ENCODE measurements at regions not wholly inside any gene's neighbourhood (a gene's known extent, or its start where the extent isn't known, plus 50 kb on each side); places are given as distances from the start of the nearest gene placed in this dataset.

DNA sequence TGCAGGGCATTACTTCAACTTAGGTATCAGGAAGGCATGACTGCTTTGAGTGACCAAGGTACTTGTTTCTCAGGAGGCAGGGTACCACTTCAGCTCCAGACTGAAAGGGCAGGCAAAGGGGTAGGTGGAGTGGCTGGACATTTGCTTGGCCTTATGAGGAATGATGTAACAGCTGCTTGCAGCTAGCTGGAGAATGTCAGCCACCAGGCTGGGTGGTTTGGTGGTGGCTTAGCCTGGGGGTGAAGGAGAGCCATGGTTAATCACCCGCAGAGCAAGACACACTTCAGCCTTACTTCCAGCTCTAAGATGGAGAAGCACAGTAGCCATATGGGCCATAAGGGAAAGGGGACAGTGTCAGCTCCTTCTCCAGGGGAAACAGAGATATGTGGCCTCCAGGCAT, 146.1 kb downstream of the APIP start:
- TF ChIP-seq NFIC (IDR thresholded peaks at IDR 0.05) = no peak
- no peak for TF ChIP-seq CEBPB (IDR thresholded peaks at IDR 0.05)
- TF ChIP-seq, protein P1, sequence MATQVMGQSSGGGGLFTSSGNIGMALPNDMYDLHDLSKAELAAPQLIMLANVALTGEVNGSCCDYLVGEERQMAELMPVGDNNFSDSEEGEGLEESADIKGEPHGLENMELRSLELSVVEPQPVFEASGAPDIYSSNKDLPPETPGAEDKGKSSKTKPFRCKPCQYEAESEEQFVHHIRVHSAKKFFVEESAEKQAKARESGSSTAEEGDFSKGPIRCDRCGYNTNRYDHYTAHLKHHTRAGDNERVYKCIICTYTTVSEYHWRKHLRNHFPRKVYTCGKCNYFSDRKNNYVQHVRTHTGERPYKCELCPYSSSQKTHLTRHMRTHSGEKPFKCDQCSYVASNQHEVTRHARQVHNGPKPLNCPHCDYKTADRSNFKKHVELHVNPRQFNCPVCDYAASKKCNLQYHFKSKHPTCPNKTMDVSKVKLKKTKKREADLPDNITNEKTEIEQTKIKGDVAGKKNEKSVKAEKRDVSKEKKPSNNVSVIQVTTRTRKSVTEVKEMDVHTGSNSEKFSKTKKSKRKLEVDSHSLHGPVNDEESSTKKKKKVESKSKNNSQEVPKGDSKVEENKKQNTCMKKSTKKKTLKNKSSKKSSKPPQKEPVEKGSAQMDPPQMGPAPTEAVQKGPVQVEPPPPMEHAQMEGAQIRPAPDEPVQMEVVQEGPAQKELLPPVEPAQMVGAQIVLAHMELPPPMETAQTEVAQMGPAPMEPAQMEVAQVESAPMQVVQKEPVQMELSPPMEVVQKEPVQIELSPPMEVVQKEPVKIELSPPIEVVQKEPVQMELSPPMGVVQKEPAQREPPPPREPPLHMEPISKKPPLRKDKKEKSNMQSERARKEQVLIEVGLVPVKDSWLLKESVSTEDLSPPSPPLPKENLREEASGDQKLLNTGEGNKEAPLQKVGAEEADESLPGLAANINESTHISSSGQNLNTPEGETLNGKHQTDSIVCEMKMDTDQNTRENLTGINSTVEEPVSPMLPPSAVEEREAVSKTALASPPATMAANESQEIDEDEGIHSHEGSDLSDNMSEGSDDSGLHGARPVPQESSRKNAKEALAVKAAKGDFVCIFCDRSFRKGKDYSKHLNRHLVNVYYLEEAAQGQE (IDR thresholded peaks at IDR 0.05; ENCODE audit: low read depth) = no peak

DNA sequence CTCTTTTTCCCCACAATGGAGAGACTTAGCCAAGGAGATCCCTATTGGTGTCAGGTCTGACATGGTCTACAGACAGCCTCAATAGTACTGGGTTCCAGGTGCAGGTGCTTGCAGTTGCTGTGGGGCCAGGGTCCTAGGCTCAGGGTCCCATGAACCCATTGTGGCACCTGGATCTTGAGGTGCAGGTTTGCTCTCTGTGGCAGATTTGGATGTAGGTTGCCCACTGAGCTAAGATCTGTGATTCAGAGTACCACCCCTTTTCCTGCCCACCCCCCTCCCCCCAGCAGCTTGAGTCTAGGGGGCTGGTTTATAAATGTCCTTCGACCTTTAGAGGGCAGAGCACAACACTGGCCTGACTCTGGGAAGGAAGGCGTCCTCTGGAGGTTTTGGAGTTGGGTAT, 147.0 kb downstream of the APIP start:
- TF ChIP-seq, protein P1 (IDR thresholded peaks at IDR 0.05; ENCODE audit: low read depth) = no peak
- TF ChIP-seq ZBTB7A (IDR thresholded peaks at IDR 0.05; ENCODE audit: low read depth) (no peak), NFIC (IDR thresholded peaks at IDR 0.05) (no peak), TEAD4 (IDR thresholded peaks at IDR 0.05) (no peak), YY1 (IDR thresholded peaks at IDR 0.05; ENCODE audit: low read depth) (no peak), EP300 (IDR thresholded peaks at IDR 0.05; ENCODE audit: borderline replicate concordance) (no peak), CEBPB (IDR thresholded peaks at IDR 0.05) (no peak), RAD21 (IDR thresholded peaks at IDR 0.05; ENCODE audit: low read depth) (no peak), CREB1 (IDR thresholded peaks at IDR 0.05; ENCODE audit: low read depth) (no peak), FOXM1 (IDR thresholded peaks at IDR 0.05; ENCODE audit: borderline replicate concordance, low read depth) (no peak), MAX (IDR thresholded peaks at IDR 0.05) (no peak), TCF12 (IDR thresholded peaks at IDR 0.05; ENCODE audit: low read depth) (no peak), EGR1 (IDR thresholded peaks at IDR 0.05) (no peak), TAF1 (IDR thresholded peaks at IDR 0.05; ENCODE audit: low read depth) (no peak)
- TF ChIP-seq, protein P2, sequence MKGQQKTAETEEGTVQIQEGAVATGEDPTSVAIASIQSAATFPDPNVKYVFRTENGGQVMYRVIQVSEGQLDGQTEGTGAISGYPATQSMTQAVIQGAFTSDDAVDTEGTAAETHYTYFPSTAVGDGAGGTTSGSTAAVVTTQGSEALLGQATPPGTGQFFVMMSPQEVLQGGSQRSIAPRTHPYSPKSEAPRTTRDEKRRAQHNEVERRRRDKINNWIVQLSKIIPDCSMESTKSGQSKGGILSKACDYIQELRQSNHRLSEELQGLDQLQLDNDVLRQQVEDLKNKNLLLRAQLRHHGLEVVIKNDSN (IDR thresholded peaks at IDR 0.05) = no peak

DNA sequence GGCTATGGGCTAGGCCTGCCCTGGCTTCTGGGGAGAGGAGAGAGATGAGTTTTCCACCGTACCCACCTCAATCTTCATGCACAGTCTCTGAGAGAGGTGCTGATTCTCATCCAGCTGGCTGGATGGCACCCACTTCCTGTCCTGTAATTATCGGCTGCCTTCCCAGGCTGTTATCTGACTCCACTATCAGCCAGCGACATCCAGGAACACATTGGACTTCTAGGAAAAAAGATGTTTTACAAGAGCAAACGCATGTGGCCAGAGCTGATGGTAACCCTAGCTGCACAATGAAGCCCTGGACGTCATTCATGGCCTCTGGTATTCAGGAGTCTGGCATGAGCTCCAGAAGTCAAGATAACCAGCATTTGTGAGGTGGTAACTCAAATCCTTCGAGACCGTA, 137.4 kb downstream of the EHF start:
- TF ChIP-seq YY1 (IDR thresholded peaks at IDR 0.05; ENCODE audit: low read depth) = no peak

DNA sequence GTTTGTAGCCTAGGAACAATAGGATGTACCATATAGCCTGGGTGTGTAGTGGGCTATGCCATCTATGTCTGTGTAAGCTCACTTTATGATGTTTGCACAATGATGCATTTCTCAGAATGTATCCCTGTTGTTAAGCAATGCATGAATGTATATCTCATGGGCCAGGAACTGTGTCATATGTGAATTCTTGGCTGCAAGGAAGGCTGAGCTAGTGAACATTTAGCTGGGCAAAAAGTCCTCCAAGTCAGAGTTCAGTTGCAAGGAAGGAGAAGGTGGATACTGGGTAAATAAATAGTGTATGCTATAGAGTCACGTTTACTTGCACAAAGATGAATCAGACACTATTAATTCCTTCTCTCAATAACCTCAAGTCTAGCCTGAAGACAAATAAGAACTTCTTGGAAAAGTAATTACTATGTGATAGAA, 136.1 kb downstream of the EHF start:
- TF ChIP-seq EGR1 (IDR thresholded peaks at IDR 0.05) (no peak), TAF1 (IDR thresholded peaks at IDR 0.05; ENCODE audit: low read depth) (no peak), EP300 (IDR thresholded peaks at IDR 0.05; ENCODE audit: borderline replicate concordance) (no peak)

GRCh38 chr11:34756591-34756990, 135.7 kb downstream of the EHF start:
- TF ChIP-seq YY1 (IDR thresholded peaks at IDR 0.05; ENCODE audit: low read depth) (no peak), TEAD4 (IDR thresholded peaks at IDR 0.05) (no peak), RAD21 (IDR thresholded peaks at IDR 0.05; ENCODE audit: low read depth) (no peak), TCF12 (IDR thresholded peaks at IDR 0.05; ENCODE audit: low read depth) (no peak), ZBTB7A (IDR thresholded peaks at IDR 0.05; ENCODE audit: low read depth) (no peak), CEBPB (IDR thresholded peaks at IDR 0.05) (no peak), CREB1 (IDR thresholded peaks at IDR 0.05; ENCODE audit: low read depth) (no peak), NFIC (IDR thresholded peaks at IDR 0.05) (no peak), FOXM1 (IDR thresholded peaks at IDR 0.05; ENCODE audit: borderline replicate concordance, low read depth) (no peak), TAF1 (IDR thresholded peaks at IDR 0.05; ENCODE audit: low read depth) (no peak), EP300 (IDR thresholded peaks at IDR 0.05; ENCODE audit: borderline replicate concordance) (no peak), EGR1 (IDR thresholded peaks at IDR 0.05) (no peak), MAX (IDR thresholded peaks at IDR 0.05) (no peak)
- TF ChIP-seq, protein P2 (IDR thresholded peaks at IDR 0.05) = no peak
- TF ChIP-seq, protein P1 (IDR thresholded peaks at IDR 0.05; ENCODE audit: low read depth) = no peak

All from Ishikawa (cell line).